Forelimb muscle (tissue), 1 donor: ENCODE measurements at regions not wholly inside any gene's neighbourhood (a gene's known extent, or its start where the extent isn't known, plus 50 kb on each side); places are given as distances from the start of the nearest gene placed in this dataset.

ENCODE experiments used
- DNase-seq: peaks from one replicate; pipeline ENCODE4 v3.0.0-alpha.2; 2013; ENCODE audit warnings: low read depth

DNA sequence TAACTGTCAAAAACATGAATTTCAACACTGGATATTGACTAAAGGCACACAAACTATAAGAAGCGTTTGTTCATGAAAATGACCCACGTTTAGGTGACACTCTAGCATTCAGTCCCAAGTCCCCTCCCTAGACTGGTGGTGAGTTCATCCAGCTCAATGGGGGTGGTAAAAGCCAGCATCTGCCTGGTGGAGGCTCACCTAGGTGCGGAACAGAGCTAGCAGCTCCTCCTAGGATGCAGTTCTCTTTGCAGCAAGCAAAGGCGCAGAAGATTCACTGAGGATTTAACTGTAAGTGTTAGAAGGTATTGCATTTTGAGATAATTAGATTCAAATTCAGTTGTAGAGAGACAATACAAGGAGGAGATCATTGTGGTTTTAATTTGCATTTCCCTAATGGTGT is 87.6 kb downstream of the VSTM2A start:
- no peak for DNase-seq

GRCh38 chr7:54622696-54623309 is 80.6 kb downstream of the VSTM2A start:
- no peak for DNase-seq
